ENCODE measurements at regions not wholly inside any gene's neighbourhood (a gene's known extent, or its start where the extent isn't known, plus 50 kb on each side); places are given as distances from the start of the nearest gene placed in this dataset.
A peak's percentile ranks its signal among the peaks of the same experiment; 100 is the strongest.
"Not testable (repeated sequence)": the region's sequence is repeated elsewhere in the genome, so short reads cannot be mapped to it uniquely, and the experiment has no call there.

- peak; percentile 34 for DNase-seq
Measured at GRCh38 chr2:89833780-89834117, 1142.3 kb downstream of the RPIA start.

GRCh38 chr2:89834306-89834705 is 1142.8 kb downstream of the RPIA start:
- no peak for DNase-seq

- DNase-seq: peak; percentile 51
Measured at GRCh38 chr2:89836326-89836725, 1144.9 kb downstream of the RPIA start.

GRCh38 chr2:89837962-89838625 is 1146.6 kb downstream of the RPIA start:
- no peak for DNase-seq

GRCh38 chr2:89840175-89840574 is 1148.7 kb downstream of the RPIA start:
- DNase-seq: peak; percentile 19

GRCh38 chr2:89840781-89841475 is 1149.5 kb downstream of the RPIA start:
- DNase-seq: not testable (repeated sequence)

- DNase-seq: no peak
Measured at GRCh38 chr2:89841476-89841840, 1150.0 kb downstream of the RPIA start.

- no peak for DNase-seq
Measured at GRCh38 chr2:89842180-89842908, 1150.9 kb downstream of the RPIA start.

- no peak for DNase-seq
Measured at GRCh38 chr2:89844221-89844943, 1152.9 kb downstream of the RPIA start.

- no peak for DNase-seq
Measured at GRCh38 chr2:89845532-89845931, 1154.1 kb downstream of the RPIA start.

GRCh38 chr2:89848114-89848513 is 1156.6 kb downstream of the RPIA start:
- DNase-seq: no peak

- DNase-seq: no peak
Measured at GRCh38 chr2:89848763-89849368, 1157.4 kb downstream of the RPIA start.

GRCh38 chr2:89849731-89850130 is 1158.3 kb downstream of the RPIA start:
- DNase-seq: no peak

- DNase-seq: no peak
Measured at GRCh38 chr2:89850481-89850880, 1159.0 kb downstream of the RPIA start.

GRCh38 chr2:89850881-89851582 is 1159.6 kb downstream of the RPIA start:
- DNase-seq: no peak

GRCh38 chr2:89851583-89851905 is 1160.1 kb downstream of the RPIA start:
- DNase-seq: no peak

- not testable (repeated sequence) for DNase-seq
Measured at GRCh38 chr2:89853427-89853826, 1162.0 kb downstream of the RPIA start.

- not testable (repeated sequence) for DNase-seq
Measured at GRCh38 chr2:89855752-89856151, 1164.3 kb downstream of the RPIA start.

- not testable (repeated sequence) for DNase-seq
Measured at GRCh38 chr2:89856305-89856704, 1164.8 kb downstream of the RPIA start.

GRCh38 chr2:89862164-89862563 is 1170.7 kb downstream of the RPIA start:
- not testable (repeated sequence) for DNase-seq

GRCh38 chr2:89863209-89863608 is 1171.7 kb downstream of the RPIA start:
- DNase-seq: not testable (repeated sequence)

Data from fibroblast of skin of back (primary cell).